B cell (primary cell): ENCODE measurements at regions not wholly inside any gene's neighbourhood (a gene's known extent, or its start where the extent isn't known, plus 50 kb on each side); places are given as distances from the start of the nearest gene placed in this dataset.

ENCODE experiments used
- ATAC-seq: fragments of 200-7000 bp; cut with Tn5 transposase; one replicate; pipeline ENCODE4 v1.10.0; 2021; ENCODE audit warnings: low read depth, mild to moderate bottlenecking, moderate number of reproducible peaks, moderate library complexity
- CTCF ChIA-PET: fragments of 350-600 bp; sonication (Branson Sonifier 250); formaldehyde crosslinking; loops from one replicate; lab custom pipeline; 2021; ENCODE audit warnings: antibody characterized with exemption, inconsistent platforms; lab: Charles Lee
- POLR2A ChIA-PET: fragments of 350-600 bp; sonication (Branson Sonifier 250); formaldehyde crosslinking; loops from one replicate; lab custom pipeline; 2021; ENCODE audit warnings: antibody characterized with exemption; lab: Charles Lee
- DNase-seq: peaks from one replicate; pipeline ENCODE4 v3.0.0; 2013
- H2AFZ ChIP-seq: 2 replicates; pipeline ENCODE4 v1.6.1; 2012; ENCODE audit warnings: mild to moderate bottlenecking, low read depth, low read length; ENCODE audit not compliant: insufficient read depth, poor library complexity, severe bottlenecking
- H3K27ac ChIP-seq, 2 donors: 1 replicate in 1 of 2; 2 replicates in 1 of 2; pipeline ENCODE4 v1.5.1; 2012 to 2013; ENCODE audit warnings: low read length in 2 of 2, mild to moderate bottlenecking in 2 of 2, moderate library complexity in 1 of 2
- H3K27me3 ChIP-seq, 4 experiments: fragments of 200-600 bp in 1 of 4; sonication (generic) in 1 of 4; replicated peaks in 1 of 4; 1 replicate in 2 of 4; 2 replicates in 2 of 4; pipeline versions ENCODE4 v1.6.1 to v1.7.0; 2013 to 2016; ENCODE audit warnings: low read length in 3 of 4, mild to moderate bottlenecking in 2 of 4, mixed read lengths in 1 of 4, moderate library complexity in 1 of 4; ENCODE audit not compliant: insufficient read depth in 4 of 4, control insufficient read depth in 3 of 4; ENCODE audit errors: control extremely low read depth in 1 of 4
- H3K36me3 ChIP-seq, 2 experiments: replicated peaks in 1 of 2; 1 replicate in 1 of 2; 2 replicates in 1 of 2; pipeline versions ENCODE4 v1.6.1 to v1.7.1; 2013; ENCODE audit warnings: low read length in 1 of 2; ENCODE audit not compliant: insufficient read depth in 2 of 2, control insufficient read depth in 1 of 2; ENCODE audit errors: control extremely low read depth in 1 of 2, extremely low read depth in 1 of 2
- H3K4me1 ChIP-seq, 2 donors: fragments of 200-600 bp in 1 of 2; sonication (generic) in 1 of 2; 1 replicate in 1 of 2; 2 replicates in 1 of 2; pipeline versions ENCODE4 v1.5.1 to v1.6.1; 2013 to 2017; ENCODE audit warnings: low read length in 2 of 2; ENCODE audit not compliant: control insufficient read depth in 2 of 2, insufficient read depth in 2 of 2
- H3K4me2 ChIP-seq: replicated peaks from 2 replicates; pipeline ENCODE3; 2012; ENCODE audit warnings: mild to moderate bottlenecking, low read depth, low read length; ENCODE audit not compliant: poor library complexity, severe bottlenecking
- H3K4me3 ChIP-seq, 5 experiments: fragments of 200-600 bp in 1 of 5; sonication (generic) in 1 of 5; 1 replicate in 3 of 5; 2 replicates in 2 of 5; pipeline versions ENCODE4 v1.5.1 to v1.7.0; 2011 to 2016; ENCODE audit warnings: low read length in 4 of 5, mild to moderate bottlenecking in 4 of 5, low read depth in 2 of 5, control low read depth in 1 of 5, moderate library complexity in 1 of 5; ENCODE audit not compliant: insufficient read depth in 1 of 5; ENCODE audit errors: control extremely low read depth in 1 of 5, extremely low read depth in 1 of 5
- H3K79me2 ChIP-seq: fragments of 200-600 bp; sonication (generic); one replicate; pipeline ENCODE4 v1.6.0; 2016; ENCODE audit warnings: low read length; ENCODE audit not compliant: control insufficient read depth, insufficient read depth
- H3K9ac ChIP-seq: fragments of 200-600 bp; sonication (generic); 2 replicates; pipeline ENCODE4 v1.6.1; 2017; ENCODE audit warnings: mild to moderate bottlenecking, low read length, moderate library complexity
- H3K9me3 ChIP-seq, 3 donors: one replicate each; pipeline versions ENCODE4 v1.6.1 to v1.7.1; 2013; ENCODE audit warnings: low read length in 2 of 3; ENCODE audit not compliant: control insufficient read depth in 2 of 3, insufficient read depth in 1 of 3; ENCODE audit errors: control extremely low read depth in 1 of 3
- H4K20me1 ChIP-seq: 2 replicates; pipeline ENCODE4 v1.6.0; 2012; ENCODE audit warnings: mild to moderate bottlenecking, low read length; ENCODE audit not compliant: insufficient read depth, control insufficient read depth, poor library complexity, severe bottlenecking
- H3K27ac Mint-ChIP-seq: one replicate; pipeline ENCODE4 v1.8.0; 2021; ENCODE audit warnings: mixed read lengths
- H3K27me3 Mint-ChIP-seq: one replicate; pipeline ENCODE4 v1.8.0; 2021; ENCODE audit warnings: mixed read lengths
- H3K4me1 Mint-ChIP-seq: one replicate; pipeline ENCODE4 v1.8.0; 2021; ENCODE audit warnings: mixed read lengths
- H3K4me3 Mint-ChIP-seq: one replicate; pipeline ENCODE4 v1.8.0; 2021; ENCODE audit warnings: mixed read lengths
- H3K9me3 Mint-ChIP-seq: one replicate; pipeline ENCODE4 v1.8.0; 2022; ENCODE audit warnings: mixed read lengths; ENCODE audit not compliant: insufficient read depth
- EZH2 ChIP-seq: IDR thresholded peaks from 2 replicates; pipeline ENCODE4 v1.6.1; 2012; ENCODE audit warnings: borderline replicate concordance, low read depth, mild to moderate bottlenecking, moderate library complexity, low read length; ENCODE audit not compliant: insufficient read depth, poor library complexity, severe bottlenecking
- WGBS: methylation state at CpG from one replicate; pipeline ENCODE4 v1.1.5; 2013; ENCODE audit warnings: missing lambda C conversion rate; ENCODE audit not compliant: insufficient coverage; 5-methylcytosine and 5-hydroxymethylcytosine counted together
- intact Hi-C: fragments of 100-400 bp; cut with micrococcal nuclease; formaldehyde crosslinking; loops from one replicate; pipeline ENCODE4 v1.10.0; 2022
- TF ChIP-seq, protein P1 (sequence below): fragments of 200-600 bp; IDR thresholded peaks from one replicate; pipeline ENCODE4 v1.8.0; 2022; ENCODE audit warnings: antibody characterized with exemption, mild to moderate bottlenecking

DNA sequence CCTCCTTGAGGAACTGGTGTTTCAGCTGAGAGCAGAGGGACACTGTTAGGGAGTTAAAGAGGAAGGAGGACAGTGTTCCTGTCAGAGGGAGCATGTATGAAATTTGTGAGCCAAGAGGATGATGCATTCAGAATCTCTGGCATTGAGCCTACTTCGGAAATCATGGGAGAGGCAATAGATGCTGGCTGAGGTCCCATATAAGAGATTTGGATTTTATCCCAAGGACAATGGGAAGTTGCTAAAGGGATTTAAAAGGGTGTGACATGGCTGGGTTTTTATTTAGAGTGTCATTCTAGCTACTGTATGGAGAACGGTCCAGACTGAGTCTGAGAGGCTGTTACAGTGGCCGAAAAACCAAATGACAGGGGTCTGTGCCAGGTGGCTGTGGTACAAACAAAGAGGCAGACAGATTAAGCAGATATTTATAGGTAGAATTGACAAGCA, 403.2 kb upstream of the B3GALT2 start:
- no peak overlapping the region for H2AFZ ChIP-seq
- Mint-ChIP-seq H3K9me3 (no peaks in the 10 kb centered on the region), H3K4me3 (no peak overlapping the region), H3K27ac (peak overlapping the region; percentile 22), H3K4me1 (peaks cover 13% of the 10 kb centered on the region), H3K27me3 (peaks cover 4% of the 10 kb centered on the region)
- no peaks in the 10 kb centered on the region for H4K20me1 ChIP-seq
- no peak overlapping the region for H3K4me3 ChIP-seq
- H3K27me3 ChIP-seq, result no peaks in the 10 kb centered on the region
- DNase-seq, result no peak
- H3K4me2 ChIP-seq, result no peak overlapping the region
- WGBS, result 100% methylated on average over 3 of the region's 3 CpGs
- TF ChIP-seq, protein P1, sequence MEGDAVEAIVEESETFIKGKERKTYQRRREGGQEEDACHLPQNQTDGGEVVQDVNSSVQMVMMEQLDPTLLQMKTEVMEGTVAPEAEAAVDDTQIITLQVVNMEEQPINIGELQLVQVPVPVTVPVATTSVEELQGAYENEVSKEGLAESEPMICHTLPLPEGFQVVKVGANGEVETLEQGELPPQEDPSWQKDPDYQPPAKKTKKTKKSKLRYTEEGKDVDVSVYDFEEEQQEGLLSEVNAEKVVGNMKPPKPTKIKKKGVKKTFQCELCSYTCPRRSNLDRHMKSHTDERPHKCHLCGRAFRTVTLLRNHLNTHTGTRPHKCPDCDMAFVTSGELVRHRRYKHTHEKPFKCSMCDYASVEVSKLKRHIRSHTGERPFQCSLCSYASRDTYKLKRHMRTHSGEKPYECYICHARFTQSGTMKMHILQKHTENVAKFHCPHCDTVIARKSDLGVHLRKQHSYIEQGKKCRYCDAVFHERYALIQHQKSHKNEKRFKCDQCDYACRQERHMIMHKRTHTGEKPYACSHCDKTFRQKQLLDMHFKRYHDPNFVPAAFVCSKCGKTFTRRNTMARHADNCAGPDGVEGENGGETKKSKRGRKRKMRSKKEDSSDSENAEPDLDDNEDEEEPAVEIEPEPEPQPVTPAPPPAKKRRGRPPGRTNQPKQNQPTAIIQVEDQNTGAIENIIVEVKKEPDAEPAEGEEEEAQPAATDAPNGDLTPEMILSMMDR, result no peak
- TF ChIP-seq EZH2, result no peak
- intact Hi-C loops, result loop anchor here (5.0 kb wide), 2 partner anchors 42 to 182 kb away; no protein-coding TSS in a partner anchor
- H3K9ac ChIP-seq, result no peak overlapping the region
- no peaks in the 10 kb centered on the region for H3K9me3 ChIP-seq
- H3K4me1 ChIP-seq, result peaks cover 4 to 19% of the 10 kb centered on the region in 2 donors
- no peak overlapping the region for H3K27ac ChIP-seq
- no peaks in the 10 kb centered on the region for H3K79me2 ChIP-seq
- ChIA-PET CTCF (interaction anchor here (1.3 kb wide), 1 partner anchor 9 kb away, joined by 3 read pairs; no protein-coding TSS in a partner anchor), POLR2A (no interaction called here)
- no peak for ATAC-seq
- H3K36me3 ChIP-seq, result no peaks in the 10 kb centered on the region

GRCh38 chr1:193588311-193589082, 402.1 kb upstream of the B3GALT2 start:
- Histone ChIP-seq H4K20me1 (no peaks in the 10 kb centered on the region), H3K27me3 (no peaks in the 10 kb centered on the region), H3K36me3 (no peaks in the 10 kb centered on the region), H3K9me3 (no peaks in the 10 kb centered on the region), H3K9ac (no peak overlapping the region), H3K79me2 (no peaks in the 10 kb centered on the region), H3K4me1 (peaks cover 0 to 8% of the 10 kb centered on the region in 2 donors), H3K4me3 (no peak overlapping the region), H2AFZ (no peak overlapping the region), H3K27ac (no peak overlapping the region), H3K4me2 (no peak overlapping the region)
- CTCF ChIA-PET, result no interaction called here
- POLR2A ChIA-PET, result interaction anchor here (0.6 kb wide), 1 partner anchor 13 kb away, joined by 3 read pairs; no protein-coding TSS in a partner anchor
- Mint-ChIP-seq H3K27ac (no peak overlapping the region), H3K4me1 (peaks cover 7% of the 10 kb centered on the region), H3K9me3 (no peaks in the 10 kb centered on the region), H3K27me3 (peaks cover 7% of the 10 kb centered on the region), H3K4me3 (no peak overlapping the region)
- TF ChIP-seq EZH2, result no peak
- TF ChIP-seq, protein P1, result no peak
- DNase-seq, result no peak
- 80% methylated on average over 5 of the region's 8 CpGs for WGBS
- intact Hi-C loops, result no loop called here
- no peak for ATAC-seq
